ENCODE measurements at regions not wholly inside any gene's neighbourhood (a gene's known extent, or its start where the extent isn't known, plus 50 kb on each side); places are given as distances from the start of the nearest gene placed in this dataset.

GRCh38 chr13:57784633-57785032 lies 153.1 kb downstream of the PCDH17 start:
- Histone ChIP-seq H3K4me1 (ENCODE audit: control insufficient read depth, insufficient read depth, low read length) (no peaks in the 10 kb centered on the region), H3K9ac (ENCODE audit: low read depth, low read length) (no peak overlapping the region), H3K9me3 (replicated peaks; ENCODE audit: low read length) (peaks cover 15% of the 10 kb centered on the region), H3K4me3 (ENCODE audit: low read length) (no peak overlapping the region), H3K36me3 (ENCODE audit: insufficient read depth, low read length) (no peaks in the 10 kb centered on the region), H3K27me3 (ENCODE audit: control insufficient read depth, insufficient read depth, low read length) (no peaks in the 10 kb centered on the region), H3K4me2 (ENCODE audit: low read length) (no peak overlapping the region)

GRCh38 chr13:57787058-57787791 lies 155.7 kb downstream of the PCDH17 start:
- no peak overlapping the region for H3K4me2 ChIP-seq (ENCODE audit: low read length)
- no peaks in the 10 kb centered on the region for H3K4me1 ChIP-seq (ENCODE audit: control insufficient read depth, insufficient read depth, low read length)
- peaks cover 15% of the 10 kb centered on the region for H3K9me3 ChIP-seq (replicated peaks; ENCODE audit: low read length)
- no peak overlapping the region for H3K9ac ChIP-seq (ENCODE audit: low read depth, low read length)
- no peaks in the 10 kb centered on the region for H3K27me3 ChIP-seq (ENCODE audit: control insufficient read depth, insufficient read depth, low read length)
- no peaks in the 10 kb centered on the region for H3K36me3 ChIP-seq (ENCODE audit: insufficient read depth, low read length)
- H3K4me3 ChIP-seq (ENCODE audit: low read length), result no peak overlapping the region

- H3K36me3 ChIP-seq (ENCODE audit: insufficient read depth, low read length), result no peaks in the 10 kb centered on the region
- no peak overlapping the region for H3K4me2 ChIP-seq (ENCODE audit: low read length)
- H3K4me3 ChIP-seq (ENCODE audit: low read length), result no peak overlapping the region
- H3K4me1 ChIP-seq (ENCODE audit: control insufficient read depth, insufficient read depth, low read length), result no peaks in the 10 kb centered on the region
- no peaks in the 10 kb centered on the region for H3K9me3 ChIP-seq (replicated peaks; ENCODE audit: low read length)
- H3K27me3 ChIP-seq (ENCODE audit: control insufficient read depth, insufficient read depth, low read length), result no peaks in the 10 kb centered on the region
- H3K9ac ChIP-seq (ENCODE audit: low read depth, low read length), result no peak overlapping the region
These were observed 168.1 kb downstream of the PCDH17 start for GRCh38 chr13:57799624-57800023.

- H3K9ac ChIP-seq (ENCODE audit: low read depth, low read length), result no peak overlapping the region
- no peaks in the 10 kb centered on the region for H3K4me1 ChIP-seq (ENCODE audit: control insufficient read depth, insufficient read depth, low read length)
- H3K36me3 ChIP-seq (ENCODE audit: insufficient read depth, low read length), result no peaks in the 10 kb centered on the region
These were observed 182.1 kb downstream of the PCDH17 start for GRCh38 chr13:57813651-57814050.

GRCh38 chr13:57815600-57815999 lies 184.1 kb downstream of the PCDH17 start:
- Histone ChIP-seq H3K4me1 (ENCODE audit: control insufficient read depth, insufficient read depth, low read length) (no peaks in the 10 kb centered on the region), H3K9ac (ENCODE audit: low read depth, low read length) (no peak overlapping the region), H3K27me3 (ENCODE audit: control insufficient read depth, insufficient read depth, low read length) (no peaks in the 10 kb centered on the region), H3K4me2 (ENCODE audit: low read length) (no peak overlapping the region), H3K36me3 (ENCODE audit: insufficient read depth, low read length) (no peaks in the 10 kb centered on the region), H3K4me3 (ENCODE audit: low read length) (no peak overlapping the region), H3K9me3 (replicated peaks; ENCODE audit: low read length) (no peaks in the 10 kb centered on the region)

More at GRCh38 chr13:57813651-57814050, 182.1 kb downstream of the PCDH17 start:
- no peak overlapping the region for H3K4me3 ChIP-seq (ENCODE audit: low read length)
- H3K27me3 ChIP-seq (ENCODE audit: control insufficient read depth, insufficient read depth, low read length), result no peaks in the 10 kb centered on the region
- no peaks in the 10 kb centered on the region for H3K9me3 ChIP-seq (replicated peaks; ENCODE audit: low read length)
- no peak overlapping the region for H3K4me2 ChIP-seq (ENCODE audit: low read length)

- H3K27me3 ChIP-seq (ENCODE audit: control insufficient read depth, insufficient read depth, low read length), result no peaks in the 10 kb centered on the region
- no peak overlapping the region for H3K4me2 ChIP-seq (ENCODE audit: low read length)
- no peak overlapping the region for H3K4me3 ChIP-seq (ENCODE audit: low read length)
- H3K9ac ChIP-seq (ENCODE audit: low read depth, low read length), result no peak overlapping the region
- H3K4me1 ChIP-seq (ENCODE audit: control insufficient read depth, insufficient read depth, low read length), result no peaks in the 10 kb centered on the region
- no peaks in the 10 kb centered on the region for H3K36me3 ChIP-seq (ENCODE audit: insufficient read depth, low read length)
- no peaks in the 10 kb centered on the region for H3K9me3 ChIP-seq (replicated peaks; ENCODE audit: low read length)
These were observed 189.4 kb downstream of the PCDH17 start for GRCh38 chr13:57820924-57821323.

GRCh38 chr13:57823704-57824103 lies 192.2 kb downstream of the PCDH17 start:
- Histone ChIP-seq H3K27me3 (ENCODE audit: control insufficient read depth, insufficient read depth, low read length) (no peaks in the 10 kb centered on the region), H3K4me1 (ENCODE audit: control insufficient read depth, insufficient read depth, low read length) (no peaks in the 10 kb centered on the region), H3K4me2 (ENCODE audit: low read length) (no peak overlapping the region), H3K4me3 (ENCODE audit: low read length) (no peak overlapping the region), H3K36me3 (ENCODE audit: insufficient read depth, low read length) (no peaks in the 10 kb centered on the region), H3K9me3 (replicated peaks; ENCODE audit: low read length) (no peaks in the 10 kb centered on the region), H3K9ac (ENCODE audit: low read depth, low read length) (no peak overlapping the region)

- H3K9me3 ChIP-seq (replicated peaks; ENCODE audit: low read length), result no peaks in the 10 kb centered on the region
- no peak overlapping the region for H3K4me2 ChIP-seq (ENCODE audit: low read length)
- no peak overlapping the region for H3K4me3 ChIP-seq (ENCODE audit: low read length)
- H3K36me3 ChIP-seq (ENCODE audit: insufficient read depth, low read length), result no peaks in the 10 kb centered on the region
- no peaks in the 10 kb centered on the region for H3K27me3 ChIP-seq (ENCODE audit: control insufficient read depth, insufficient read depth, low read length)
- no peaks in the 10 kb centered on the region for H3K4me1 ChIP-seq (ENCODE audit: control insufficient read depth, insufficient read depth, low read length)
- H3K9ac ChIP-seq (ENCODE audit: low read depth, low read length), result no peak overlapping the region
These were observed 192.6 kb downstream of the PCDH17 start for GRCh38 chr13:57824121-57824520.

GRCh38 chr13:57825066-57825465 lies 193.5 kb downstream of the PCDH17 start:
- no peaks in the 10 kb centered on the region for H3K27me3 ChIP-seq (ENCODE audit: control insufficient read depth, insufficient read depth, low read length)
- H3K36me3 ChIP-seq (ENCODE audit: insufficient read depth, low read length), result no peaks in the 10 kb centered on the region
- no peak overlapping the region for H3K4me2 ChIP-seq (ENCODE audit: low read length)
- H3K4me1 ChIP-seq (ENCODE audit: control insufficient read depth, insufficient read depth, low read length), result no peaks in the 10 kb centered on the region
- no peaks in the 10 kb centered on the region for H3K9me3 ChIP-seq (replicated peaks; ENCODE audit: low read length)
- H3K9ac ChIP-seq (ENCODE audit: low read depth, low read length), result no peak overlapping the region
- no peak overlapping the region for H3K4me3 ChIP-seq (ENCODE audit: low read length)

GRCh38 chr13:57829496-57829895 lies 198.0 kb downstream of the PCDH17 start:
- no peaks in the 10 kb centered on the region for H3K36me3 ChIP-seq (ENCODE audit: insufficient read depth, low read length)
- no peak overlapping the region for H3K9ac ChIP-seq (ENCODE audit: low read depth, low read length)

GRCh38 chr13:57832187-57832586 lies 200.6 kb downstream of the PCDH17 start:
- Histone ChIP-seq H3K9ac (ENCODE audit: low read depth, low read length) (no peak overlapping the region), H3K27me3 (ENCODE audit: control insufficient read depth, insufficient read depth, low read length) (no peaks in the 10 kb centered on the region), H3K4me2 (ENCODE audit: low read length) (no peak overlapping the region), H3K36me3 (ENCODE audit: insufficient read depth, low read length) (no peaks in the 10 kb centered on the region), H3K4me1 (ENCODE audit: control insufficient read depth, insufficient read depth, low read length) (no peaks in the 10 kb centered on the region), H3K9me3 (replicated peaks; ENCODE audit: low read length) (no peaks in the 10 kb centered on the region), H3K4me3 (ENCODE audit: low read length) (no peak overlapping the region)

More at GRCh38 chr13:57829496-57829895, 198.0 kb downstream of the PCDH17 start:
- Histone ChIP-seq H3K4me2 (ENCODE audit: low read length) (no peak overlapping the region), H3K9me3 (replicated peaks; ENCODE audit: low read length) (no peaks in the 10 kb centered on the region), H3K27me3 (ENCODE audit: control insufficient read depth, insufficient read depth, low read length) (no peaks in the 10 kb centered on the region), H3K4me1 (ENCODE audit: control insufficient read depth, insufficient read depth, low read length) (no peaks in the 10 kb centered on the region), H3K4me3 (ENCODE audit: low read length) (no peak overlapping the region)

- H3K4me2 ChIP-seq (ENCODE audit: low read length), result no peak overlapping the region
- no peaks in the 10 kb centered on the region for H3K9me3 ChIP-seq (replicated peaks; ENCODE audit: low read length)
- no peaks in the 10 kb centered on the region for H3K27me3 ChIP-seq (ENCODE audit: control insufficient read depth, insufficient read depth, low read length)
- no peaks in the 10 kb centered on the region for H3K36me3 ChIP-seq (ENCODE audit: insufficient read depth, low read length)
- no peak overlapping the region for H3K4me3 ChIP-seq (ENCODE audit: low read length)
- no peak overlapping the region for H3K9ac ChIP-seq (ENCODE audit: low read depth, low read length)
- H3K4me1 ChIP-seq (ENCODE audit: control insufficient read depth, insufficient read depth, low read length), result no peaks in the 10 kb centered on the region
These were observed 206.3 kb downstream of the PCDH17 start for GRCh38 chr13:57837801-57838200.
